Pancreas (tissue), 10 donors: ENCODE measurements at regions not wholly inside any gene's neighbourhood (a gene's known extent, or its start where the extent isn't known, plus 50 kb on each side); places are given as distances from the start of the nearest gene placed in this dataset.

Experiments used
- ATAC-seq, 4 donors: fragments of 200-7000 bp; cut with Tn5 transposase; one replicate each; pipeline versions ENCODE4 v1.8.0 to v1.9.1; 2020; ENCODE audit warnings: mild to moderate bottlenecking in 4 of 4, moderate library complexity in 4 of 4
- DNase-seq, 6 donors: peaks; one replicate each; pipeline ENCODE4 v3.0.0-alpha.2; 2020
- FAIRE-seq: peaks from 2 replicates; lab custom pipeline; 2012; peaks lifted over from hg19 to GRCh38; lab: Jason Lieb, UNC
- H3K27ac ChIP-seq, 4 donors: fragments of 200-600 bp; sonication (generic); 1 replicate in 3 of 4; 2 replicates in 1 of 4; pipeline versions ENCODE4 v1.5.0 to v1.8.0; 2020
- H3K27me3 ChIP-seq, 4 donors: fragments of 200-600 bp; one replicate each; pipeline ENCODE4 v1.8.0; 2021
- H3K36me3 ChIP-seq, 3 donors: fragments of 200-600 bp; sonication (generic) in 1 of 3; one replicate each; pipeline versions ENCODE4 v1.5.0 to v1.8.0; 2020 to 2021
- H3K4me1 ChIP-seq, 3 donors: fragments of 200-600 bp; one replicate each; pipeline ENCODE4 v1.8.0; 2021
- H3K4me3 ChIP-seq, 4 donors: fragments of 200-600 bp; sonication (generic) in 2 of 4; one replicate each; pipeline versions ENCODE4 v1.5.0 to v1.8.0; 2020 to 2021
- H3K9me3 ChIP-seq, 4 donors: fragments of 200-600 bp; one replicate each; pipeline ENCODE4 v1.8.0; 2021
- CTCF ChIP-seq, 4 donors: fragments of 200-600 bp; sonication (generic) in 3 of 4; IDR thresholded peaks; one replicate each; pipeline versions ENCODE4 v1.5.0 to v1.8.0; 2021; ENCODE audit warnings: antibody characterized with exemption in 4 of 4
- WGBS, 2 donors: extraction: QIAGEN DNeasy Blood & Tissue Kit; methylation state at CpG; one replicate each; pipeline ENCODE4 v1.1.7; 2013; 5-methylcytosine and 5-hydroxymethylcytosine counted together
- intact Hi-C, 3 donors: fragments of 100-400 bp; cut with DNase I; formaldehyde crosslinking; loops; one replicate each; pipeline versions ENCODE4 v1.11.1 to v1.14.2; 2022
- donor health status: healthy with polysubstance abuse.
- donor health status: DM: no; HTN: no; CAD: no; lungs with moderate emphysema.
- donor health status: DM: no; HTN: no; CAD: no.
- donor health status: control.
- donor health status: control.
- donor health status: Bipolar disorder and iron deficiency.
- donor health status: DM: yes; HTN: yes; CAD: no.
- donor health status: DM: no; HTN: no; CAD: no.
- donor health status: DM: no; HTN: no; CAD: no.
- donor health status: DM: yes; HTN: yes; CAD: no.

- intact Hi-C loops, result no loop called here
- 76 to 84% methylated on average over 10 of the region's 10 CpGs for WGBS, 2 donors
- ATAC-seq, result no peak
Observed at GRCh38 chr14:101135796-101136742, 232.5 kb upstream of the RTL1 start.

DNA sequence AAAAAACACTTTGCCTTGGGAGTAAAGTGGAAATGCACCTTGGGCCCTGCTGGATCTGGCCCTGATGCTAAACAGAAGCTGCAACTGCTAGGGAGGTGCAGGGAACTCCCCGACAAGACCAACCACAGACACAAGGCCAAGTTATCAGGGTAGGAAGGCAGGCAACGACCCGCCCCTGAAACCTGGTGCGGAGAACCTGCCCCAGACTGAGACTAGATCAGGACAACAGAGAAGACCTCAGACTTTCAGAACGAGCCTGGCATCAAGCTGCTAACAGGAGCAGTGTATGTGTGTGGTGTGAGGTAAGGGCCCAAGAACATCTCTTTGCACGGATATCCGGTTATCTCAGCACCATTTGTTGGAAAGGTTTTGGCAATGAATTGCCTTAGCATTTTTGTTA is 233.7 kb upstream of the RTL1 start:
- TF ChIP-seq CTCF (IDR thresholded peaks at IDR 0.05), result no peak
- FAIRE-seq, result no peak

More at GRCh38 chr14:101135796-101136742, 232.5 kb upstream of the RTL1 start:
- TF ChIP-seq CTCF (IDR thresholded peaks at IDR 0.05), result no peak
- H3K27ac ChIP-seq, result no peak overlapping the region
- no peaks in the 10 kb centered on the region for H3K27me3 ChIP-seq
- no peak overlapping the region for H3K4me3 ChIP-seq
- H3K36me3 ChIP-seq, result no peaks in the 10 kb centered on the region
- no peaks in the 10 kb centered on the region for H3K4me1 ChIP-seq
- DNase-seq (no peak), FAIRE-seq (no peak)
- no peaks in the 10 kb centered on the region for H3K9me3 ChIP-seq

GRCh38 chr14:101147848-101148247 is 244.3 kb upstream of the RTL1 start:
- H3K4me1 ChIP-seq, result no peaks in the 10 kb centered on the region
- intact Hi-C loops, result no loop called here
- H3K9me3 ChIP-seq, result no peaks in the 10 kb centered on the region
- TF ChIP-seq CTCF (IDR thresholded peaks at IDR 0.05), result no peak
- FAIRE-seq (no peak), ATAC-seq (no peak), DNase-seq (no peak)
- 57 to 62% methylated on average over 2 of the region's 2 CpGs for WGBS, 2 donors
- H3K36me3 ChIP-seq, result no peaks in the 10 kb centered on the region
- H3K27ac ChIP-seq, result no peak overlapping the region
- H3K27me3 ChIP-seq, result no peaks in the 10 kb centered on the region
- H3K4me3 ChIP-seq, result no peak overlapping the region

More for the DNA sequence above, 233.7 kb upstream of the RTL1 start:
- no peak overlapping the region for H3K4me3 ChIP-seq
- intact Hi-C loops, result no loop called here
- DNase-seq (no peak), ATAC-seq (no peak)
- no peaks in the 10 kb centered on the region for H3K36me3 ChIP-seq
- no peaks in the 10 kb centered on the region for H3K9me3 ChIP-seq
- no peaks in the 10 kb centered on the region for H3K4me1 ChIP-seq
- H3K27me3 ChIP-seq, result no peaks in the 10 kb centered on the region
- 75 to 82% methylated on average over 7 of the region's 7 CpGs for WGBS, 2 donors
- H3K27ac ChIP-seq, result no peak overlapping the region

- no peaks in the 10 kb centered on the region for H3K27me3 ChIP-seq
- WGBS, 2 donors, result 48 to 61% methylated on average over 6 of the region's 6 CpGs
- no peak overlapping the region for H3K27ac ChIP-seq
- no peak overlapping the region for H3K4me3 ChIP-seq
- FAIRE-seq (no peak), ATAC-seq (no peak), DNase-seq (no peak)
- intact Hi-C loops, result no loop called here
- H3K36me3 ChIP-seq, result no peaks in the 10 kb centered on the region
- TF ChIP-seq CTCF (IDR thresholded peaks at IDR 0.05), result no peak
- no peaks in the 10 kb centered on the region for H3K4me1 ChIP-seq
- H3K9me3 ChIP-seq, result no peaks in the 10 kb centered on the region
Observed at GRCh38 chr14:101150039-101150610, 246.6 kb upstream of the RTL1 start.
